ENCODE measurements at regions not wholly inside any gene's neighbourhood (a gene's known extent, or its start where the extent isn't known, plus 50 kb on each side); places are given as distances from the start of the nearest gene placed in this dataset.

DNA sequence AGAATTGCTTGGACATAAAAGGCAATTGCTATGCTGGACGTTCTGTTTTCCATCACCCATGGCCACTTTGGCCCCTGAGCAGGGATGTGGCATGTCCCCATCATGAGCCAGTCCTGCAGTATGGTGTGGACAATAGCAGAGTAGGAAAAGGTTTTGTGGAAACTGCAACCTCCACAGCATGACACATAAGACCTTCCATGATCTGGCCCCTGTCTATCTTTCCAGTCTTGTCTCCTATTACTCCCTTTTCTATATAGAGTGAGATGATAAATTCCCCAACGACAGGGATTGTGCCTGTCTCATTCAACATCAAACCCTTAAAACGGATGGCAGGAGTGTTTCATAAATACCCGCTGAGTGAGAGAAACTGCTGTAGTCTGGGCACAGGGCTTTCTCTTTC, 174.7 kb upstream of the PTCH1 start:
- no peak for TF ChIP-seq DPF2 (CRISPR knock-in tag; IDR thresholded peaks at IDR 0.05; ENCODE audit: borderline replicate concordance, low read depth)
- TF ChIP-seq ZNF816 (CRISPR knock-in tag; IDR thresholded peaks at IDR 0.05; ENCODE audit: borderline replicate concordance): no peak
- TF ChIP-seq, protein P1, sequence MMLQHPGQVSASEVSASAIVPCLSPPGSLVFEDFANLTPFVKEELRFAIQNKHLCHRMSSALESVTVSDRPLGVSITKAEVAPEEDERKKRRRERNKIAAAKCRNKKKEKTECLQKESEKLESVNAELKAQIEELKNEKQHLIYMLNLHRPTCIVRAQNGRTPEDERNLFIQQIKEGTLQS (CRISPR knock-in tag; IDR thresholded peaks at IDR 0.05): no peak
- no peak for TF ChIP-seq TP53 (CRISPR knock-in tag; conservative IDR thresholded peaks at IDR 0.05)
- no peak for TF ChIP-seq POLR2A (IDR thresholded peaks at IDR 0.05; ENCODE audit: insufficient read depth in 1 of 2, low read depth in 2 of 2, low read length in 2 of 2)
- TF ChIP-seq, protein P2, sequence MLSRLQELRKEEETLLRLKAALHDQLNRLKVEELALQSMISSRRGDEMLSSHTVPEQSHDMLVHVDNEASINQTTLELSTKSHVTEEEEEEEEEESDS (CRISPR knock-in tag; IDR thresholded peaks at IDR 0.05; ENCODE audit: borderline replicate concordance): no peak

Data from HepG2 (cell line).